BE2C (cell line): ENCODE measurements at regions not wholly inside any gene's neighbourhood (a gene's known extent, or its start where the extent isn't known, plus 50 kb on each side); places are given as distances from the start of the nearest gene placed in this dataset.

Experiments used
- DNase-seq: peaks from one replicate; pipeline ENCODE4 v3.0.0-alpha.2; 2020
- H3K27me3 ChIP-seq: fragments of 250-450 bp; sonication (Bioruptor Pico); 2 replicates; pipeline ENCODE4 v1.5.1; 2020; ENCODE audit warnings: mild to moderate bottlenecking
- H3K36me3 ChIP-seq: fragments of 250-450 bp; sonication (Bioruptor Pico); 2 replicates; pipeline ENCODE4 v1.5.1; 2020; ENCODE audit warnings: mild to moderate bottlenecking
- H3K4me1 ChIP-seq: fragments of 250-450 bp; sonication (Bioruptor Pico); 2 replicates; pipeline ENCODE4 v1.5.1; 2020
- H3K4me3 ChIP-seq: 2 replicates; pipeline ENCODE4 v1.5.1; 2011; ENCODE audit warnings: low read depth, low read length
- H3K9me3 ChIP-seq: fragments of 250-450 bp; sonication (Bioruptor Pico); 2 replicates; pipeline ENCODE4 v1.5.1; 2020
- TF ChIP-seq, protein P1 (sequence below): IDR thresholded peaks from 2 replicates; pipeline ENCODE4 v1.5.1; 2012; ENCODE audit warnings: mild to moderate bottlenecking, low read depth, low read length

DNA sequence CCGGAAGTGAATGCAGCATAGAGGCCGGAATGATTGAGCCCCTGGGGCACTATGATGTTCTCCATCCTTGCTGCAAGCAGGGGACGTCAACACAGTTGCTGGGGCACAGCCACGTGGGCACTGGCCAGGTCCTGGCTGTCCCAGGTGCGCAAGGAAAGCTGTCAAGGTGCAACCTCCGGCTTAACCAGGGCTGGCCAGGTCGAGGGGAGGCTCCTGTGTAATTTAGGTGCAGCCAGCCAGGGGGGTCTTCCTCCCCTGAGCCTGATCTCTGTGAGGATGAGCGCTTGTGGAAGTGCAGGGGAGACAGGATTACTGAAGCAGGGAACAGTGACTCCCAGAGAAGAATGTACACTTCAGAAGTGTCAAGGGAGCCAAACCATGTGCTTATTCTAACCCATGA, 852.8 kb upstream of the TMEM132C start:
- H3K9me3 ChIP-seq = peaks cover 4% of the 10 kb centered on the region; the same call in 1 of the 2 replicates
- TF ChIP-seq, protein P1, sequence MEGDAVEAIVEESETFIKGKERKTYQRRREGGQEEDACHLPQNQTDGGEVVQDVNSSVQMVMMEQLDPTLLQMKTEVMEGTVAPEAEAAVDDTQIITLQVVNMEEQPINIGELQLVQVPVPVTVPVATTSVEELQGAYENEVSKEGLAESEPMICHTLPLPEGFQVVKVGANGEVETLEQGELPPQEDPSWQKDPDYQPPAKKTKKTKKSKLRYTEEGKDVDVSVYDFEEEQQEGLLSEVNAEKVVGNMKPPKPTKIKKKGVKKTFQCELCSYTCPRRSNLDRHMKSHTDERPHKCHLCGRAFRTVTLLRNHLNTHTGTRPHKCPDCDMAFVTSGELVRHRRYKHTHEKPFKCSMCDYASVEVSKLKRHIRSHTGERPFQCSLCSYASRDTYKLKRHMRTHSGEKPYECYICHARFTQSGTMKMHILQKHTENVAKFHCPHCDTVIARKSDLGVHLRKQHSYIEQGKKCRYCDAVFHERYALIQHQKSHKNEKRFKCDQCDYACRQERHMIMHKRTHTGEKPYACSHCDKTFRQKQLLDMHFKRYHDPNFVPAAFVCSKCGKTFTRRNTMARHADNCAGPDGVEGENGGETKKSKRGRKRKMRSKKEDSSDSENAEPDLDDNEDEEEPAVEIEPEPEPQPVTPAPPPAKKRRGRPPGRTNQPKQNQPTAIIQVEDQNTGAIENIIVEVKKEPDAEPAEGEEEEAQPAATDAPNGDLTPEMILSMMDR = no peak
- DNase-seq = no peak
- no peaks in the 10 kb centered on the region for H3K27me3 ChIP-seq
- no peaks in the 10 kb centered on the region for H3K36me3 ChIP-seq
- H3K4me1 ChIP-seq = no peaks in the 10 kb centered on the region
- no peak overlapping the region for H3K4me3 ChIP-seq

DNA sequence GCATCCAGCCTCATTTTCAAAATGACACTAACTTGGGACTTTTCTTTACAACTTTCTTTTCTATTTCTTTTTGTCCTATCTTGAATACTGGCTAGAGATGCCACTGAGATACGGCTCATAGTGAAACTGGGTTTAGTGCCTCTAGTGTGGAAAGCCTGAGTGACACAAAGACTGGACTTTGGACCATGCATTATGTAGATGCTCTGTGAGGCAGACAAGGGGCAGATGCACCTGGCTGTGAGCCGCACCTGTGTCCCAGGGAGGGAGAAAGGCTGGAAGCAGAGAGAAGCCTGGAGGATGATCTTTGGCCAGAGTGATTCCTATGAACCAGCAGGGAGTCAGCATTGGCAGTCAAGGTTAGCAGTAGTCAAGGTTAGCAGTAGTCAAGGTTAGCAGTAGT, 852.3 kb upstream of the TMEM132C start:
- no peak for DNase-seq
- H3K27me3 ChIP-seq = no peaks in the 10 kb centered on the region
- no peaks in the 10 kb centered on the region for H3K36me3 ChIP-seq
- H3K4me1 ChIP-seq = no peaks in the 10 kb centered on the region
- H3K4me3 ChIP-seq = no peak overlapping the region
- H3K9me3 ChIP-seq = peaks cover 4% of the 10 kb centered on the region; the same call in 1 of the 2 replicates
- TF ChIP-seq, protein P1 = no peak

DNA sequence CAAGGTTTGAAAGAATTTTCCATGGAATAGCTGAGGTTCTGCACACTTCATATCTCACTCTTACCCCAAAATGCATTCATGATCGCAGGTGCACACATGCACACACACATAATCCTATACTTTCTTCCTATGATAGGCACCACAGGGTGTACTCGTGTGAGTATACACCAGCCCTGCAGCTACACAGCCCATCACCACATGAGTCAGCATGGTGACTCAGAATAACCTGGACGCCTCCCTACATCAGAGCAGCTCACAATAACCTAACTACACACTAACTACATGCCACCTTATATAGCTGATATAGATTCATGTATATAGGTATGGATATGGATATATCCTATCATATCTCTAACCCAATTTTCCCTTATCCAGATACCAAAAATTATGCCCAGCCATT, 850.2 kb upstream of the TMEM132C start:
- Histone ChIP-seq H3K27me3 (no peaks in the 10 kb centered on the region), H3K36me3 (no peaks in the 10 kb centered on the region), H3K4me3 (no peak overlapping the region), H3K9me3 (peaks cover 4% of the 10 kb centered on the region; the same call in 1 of the 2 replicates), H3K4me1 (no peaks in the 10 kb centered on the region)
- TF ChIP-seq, protein P1 = no peak
- no peak for DNase-seq

DNA sequence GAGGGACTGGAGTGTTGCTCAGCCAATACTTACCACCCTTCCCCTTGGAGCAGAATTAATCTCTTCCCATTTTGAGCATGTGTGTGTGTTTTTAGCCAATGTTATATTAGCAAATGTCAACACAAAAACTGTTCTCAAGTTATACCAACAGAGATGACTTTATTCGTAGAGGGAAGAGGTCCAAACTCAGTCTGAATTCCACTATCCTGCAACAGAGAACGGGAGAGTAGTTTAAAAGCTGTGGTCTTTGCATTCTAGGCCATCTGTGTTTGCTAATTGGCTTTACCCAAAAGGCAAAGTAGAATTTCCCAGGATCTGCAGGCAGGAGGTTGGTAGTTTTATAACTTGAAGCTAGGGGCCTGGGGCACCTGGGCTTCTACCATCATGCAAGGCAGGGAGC, 847.9 kb upstream of the TMEM132C start:
- Histone ChIP-seq H3K4me3 (no peak overlapping the region), H3K36me3 (no peaks in the 10 kb centered on the region), H3K4me1 (no peaks in the 10 kb centered on the region), H3K27me3 (no peaks in the 10 kb centered on the region), H3K9me3 (no peaks in the 10 kb centered on the region)
- TF ChIP-seq, protein P1 = no peak
- no peak for DNase-seq

DNA sequence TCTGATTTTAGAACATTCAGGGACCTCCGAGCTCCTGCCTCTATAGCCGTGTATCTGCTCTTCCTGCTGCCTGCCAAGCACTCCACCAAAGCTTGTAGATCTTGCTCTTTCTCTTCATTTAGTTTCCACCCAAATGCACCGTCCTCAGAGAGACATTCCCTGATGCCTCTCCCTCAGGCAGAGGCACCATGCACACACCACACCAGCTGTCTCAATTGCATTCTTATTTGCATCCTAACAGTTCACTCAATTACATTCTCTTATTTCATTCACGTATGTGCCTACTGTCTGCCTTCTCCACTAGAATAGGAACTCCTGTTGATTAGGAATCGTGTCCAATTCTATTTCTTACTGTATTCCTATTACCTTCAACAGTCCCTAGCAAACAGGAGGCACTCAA, 845.4 kb upstream of the TMEM132C start:
- no peak for DNase-seq
- Histone ChIP-seq H3K4me3 (no peak overlapping the region), H3K27me3 (no peaks in the 10 kb centered on the region), H3K9me3 (no peaks in the 10 kb centered on the region), H3K4me1 (no peaks in the 10 kb centered on the region), H3K36me3 (no peaks in the 10 kb centered on the region)
- TF ChIP-seq, protein P1 = no peak

DNA sequence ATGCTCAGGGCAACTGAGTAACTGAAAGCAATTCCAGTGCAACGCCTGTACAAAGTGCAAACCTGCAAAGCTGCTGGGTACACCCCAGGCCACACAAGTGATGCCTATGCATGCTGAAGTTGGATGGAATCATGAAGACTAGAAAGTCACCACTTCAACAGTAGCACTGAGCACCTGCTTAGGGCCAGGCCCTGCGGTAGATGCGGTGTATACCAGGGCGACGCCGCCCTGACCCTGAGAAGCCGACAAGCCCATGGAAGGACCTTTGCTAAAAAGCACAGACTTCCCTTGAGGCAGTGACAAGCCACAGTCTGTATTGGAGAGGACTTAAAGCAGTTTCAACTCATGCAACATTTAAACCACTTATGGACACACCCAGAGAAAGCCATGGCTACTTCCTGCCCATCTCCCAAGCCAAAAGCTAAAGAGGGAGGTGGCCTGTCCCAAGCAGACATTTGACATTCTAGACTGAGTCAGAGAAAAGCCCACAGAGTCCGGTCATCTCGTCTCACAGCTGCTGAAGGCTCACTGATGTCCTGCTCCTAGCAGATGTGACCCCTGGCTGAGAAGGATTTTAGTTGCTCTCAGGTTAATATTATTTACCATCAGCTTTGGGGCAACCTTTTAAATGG, 843.9 kb upstream of the TMEM132C start:
- Histone ChIP-seq H3K4me1 (no peaks in the 10 kb centered on the region), H3K36me3 (no peaks in the 10 kb centered on the region), H3K4me3 (no peak overlapping the region), H3K9me3 (no peaks in the 10 kb centered on the region), H3K27me3 (no peaks in the 10 kb centered on the region)
- DNase-seq = no peak
- TF ChIP-seq, protein P1 = no peak
